Osteoblast (primary cell): ENCODE measurements at regions not wholly inside any gene's neighbourhood (a gene's known extent, or its start where the extent isn't known, plus 50 kb on each side); places are given as distances from the start of the nearest gene placed in this dataset.

ENCODE experiments used
- DNase-seq: peaks from one replicate; pipeline ENCODE4 v3.0.0; 2011; ENCODE audit warnings: low spot score, mixed read lengths; ENCODE audit not compliant: insufficient read length; ENCODE audit errors: missing footprints
- H2AFZ ChIP-seq: 2 replicates; pipeline ENCODE4 v1.6.0; 2011; ENCODE audit warnings: mild to moderate bottlenecking, low read length
- H3K27ac ChIP-seq: 2 replicates; pipeline ENCODE4 v1.5.1; 2011; ENCODE audit warnings: mild to moderate bottlenecking, low read depth, low read length, moderate library complexity
- H3K27me3 ChIP-seq: 2 replicates; pipeline ENCODE4 v1.6.0; 2012; ENCODE audit warnings: mild to moderate bottlenecking, control low read depth, inconsistent platforms, low read length, moderate library complexity; ENCODE audit not compliant: insufficient read depth
- H3K36me3 ChIP-seq: 2 replicates; pipeline ENCODE4 v1.5.1; 2011; ENCODE audit warnings: mild to moderate bottlenecking, low read length, control low read depth, moderate library complexity; ENCODE audit not compliant: insufficient read depth
- H3K4me1 ChIP-seq: 2 replicates; pipeline ENCODE4 v1.5.1; 2011; ENCODE audit warnings: mild to moderate bottlenecking, low read length, control low read depth, moderate library complexity; ENCODE audit not compliant: insufficient read depth
- H3K4me2 ChIP-seq: 2 replicates; pipeline ENCODE4 v1.6.0; 2011; ENCODE audit warnings: mild to moderate bottlenecking, low read length; ENCODE audit not compliant: insufficient read depth
- H3K4me3 ChIP-seq: fragments of 200-600 bp; sonication (generic); 3 replicates; pipeline ENCODE4 v1.5.1; 2012; ENCODE audit warnings: mild to moderate bottlenecking, low read length, inconsistent platforms; ENCODE audit not compliant: insufficient read depth
- H3K79me2 ChIP-seq: 2 replicates; pipeline ENCODE4 v1.6.0; 2012; ENCODE audit warnings: mild to moderate bottlenecking, low read length, control low read depth, inconsistent platforms; ENCODE audit not compliant: insufficient read depth
- H3K9me3 ChIP-seq: 2 replicates; pipeline ENCODE4 v1.5.1; 2011; ENCODE audit warnings: low read depth, low read length, control low read depth
- H4K20me1 ChIP-seq: 2 replicates; pipeline ENCODE4 v1.6.0; 2012; ENCODE audit warnings: mild to moderate bottlenecking, low read length, control low read depth; ENCODE audit not compliant: insufficient read depth
- TF ChIP-seq, protein P1 (sequence below): IDR thresholded peaks from 2 replicates; pipeline ENCODE4 v1.5.1; 2011; ENCODE audit warnings: mild to moderate bottlenecking, low read depth, low read length, moderate library complexity; ENCODE audit errors: extremely low read depth

DNA sequence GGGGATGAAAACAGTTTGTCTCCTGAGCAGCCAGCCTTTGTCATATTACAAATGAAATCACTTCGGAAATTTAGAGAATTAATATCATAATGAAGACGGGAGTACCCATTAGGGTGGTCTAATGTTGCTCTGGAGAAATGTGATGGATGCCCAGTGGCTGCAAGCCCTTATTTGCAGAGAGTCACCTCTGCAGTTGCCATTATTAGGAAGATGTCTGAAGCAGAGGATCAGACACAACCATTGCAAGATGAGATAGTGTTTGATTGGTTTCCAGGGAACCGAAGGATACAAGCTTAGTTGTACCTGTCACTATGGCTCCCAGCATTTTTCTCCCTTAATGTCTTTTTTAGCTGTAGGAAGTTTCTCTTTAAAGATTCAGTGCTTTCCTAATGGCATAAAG, 272.4 kb downstream of the FIGN start:
- H3K4me2 ChIP-seq: no peak overlapping the region
- H3K4me3 ChIP-seq: no peak overlapping the region
- DNase-seq: no peak
- H3K27ac ChIP-seq: no peak overlapping the region
- no peak overlapping the region for H2AFZ ChIP-seq
- H4K20me1 ChIP-seq: no peaks in the 10 kb centered on the region
- H3K27me3 ChIP-seq: peaks cover 10% of the 10 kb centered on the region
- TF ChIP-seq, protein P1, sequence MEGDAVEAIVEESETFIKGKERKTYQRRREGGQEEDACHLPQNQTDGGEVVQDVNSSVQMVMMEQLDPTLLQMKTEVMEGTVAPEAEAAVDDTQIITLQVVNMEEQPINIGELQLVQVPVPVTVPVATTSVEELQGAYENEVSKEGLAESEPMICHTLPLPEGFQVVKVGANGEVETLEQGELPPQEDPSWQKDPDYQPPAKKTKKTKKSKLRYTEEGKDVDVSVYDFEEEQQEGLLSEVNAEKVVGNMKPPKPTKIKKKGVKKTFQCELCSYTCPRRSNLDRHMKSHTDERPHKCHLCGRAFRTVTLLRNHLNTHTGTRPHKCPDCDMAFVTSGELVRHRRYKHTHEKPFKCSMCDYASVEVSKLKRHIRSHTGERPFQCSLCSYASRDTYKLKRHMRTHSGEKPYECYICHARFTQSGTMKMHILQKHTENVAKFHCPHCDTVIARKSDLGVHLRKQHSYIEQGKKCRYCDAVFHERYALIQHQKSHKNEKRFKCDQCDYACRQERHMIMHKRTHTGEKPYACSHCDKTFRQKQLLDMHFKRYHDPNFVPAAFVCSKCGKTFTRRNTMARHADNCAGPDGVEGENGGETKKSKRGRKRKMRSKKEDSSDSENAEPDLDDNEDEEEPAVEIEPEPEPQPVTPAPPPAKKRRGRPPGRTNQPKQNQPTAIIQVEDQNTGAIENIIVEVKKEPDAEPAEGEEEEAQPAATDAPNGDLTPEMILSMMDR: no peak
- no peaks in the 10 kb centered on the region for H3K79me2 ChIP-seq
- H3K9me3 ChIP-seq: no peaks in the 10 kb centered on the region
- no peaks in the 10 kb centered on the region for H3K36me3 ChIP-seq
- H3K4me1 ChIP-seq: no peaks in the 10 kb centered on the region

DNA sequence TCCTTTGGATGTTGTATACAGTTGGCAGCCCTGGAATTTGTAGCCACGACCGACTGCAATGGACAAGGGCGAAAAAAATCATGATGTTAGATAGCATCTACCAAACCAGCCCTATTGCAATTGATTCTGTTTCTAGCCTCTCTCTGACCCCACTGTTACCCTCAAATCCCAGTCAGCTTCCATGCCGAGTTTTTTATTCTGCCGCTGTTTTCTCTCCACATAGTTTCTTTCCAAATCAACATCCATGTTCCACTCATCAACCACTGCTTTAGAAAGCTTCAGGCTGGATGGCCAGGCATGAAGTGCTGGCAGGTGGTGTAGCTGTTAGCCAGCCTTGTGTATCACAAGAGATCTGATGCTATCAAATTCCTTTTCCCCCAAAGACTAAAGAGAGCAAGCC, 272.8 kb downstream of the FIGN start:
- no peak overlapping the region for H3K4me3 ChIP-seq
- H3K79me2 ChIP-seq: no peaks in the 10 kb centered on the region
- no peaks in the 10 kb centered on the region for H3K9me3 ChIP-seq

GRCh38 chr2:163459986-163460385, 275.8 kb downstream of the FIGN start:
- no peak for DNase-seq
- Histone ChIP-seq H3K4me3 (no peak overlapping the region), H3K4me1 (no peaks in the 10 kb centered on the region), H4K20me1 (no peaks in the 10 kb centered on the region), H3K27me3 (no peaks in the 10 kb centered on the region), H3K27ac (no peak overlapping the region), H3K9me3 (no peaks in the 10 kb centered on the region), H3K4me2 (no peak overlapping the region), H3K79me2 (no peaks in the 10 kb centered on the region), H2AFZ (no peak overlapping the region), H3K36me3 (no peaks in the 10 kb centered on the region)
- TF ChIP-seq, protein P1: no peak

More for the DNA sequence above, 272.8 kb downstream of the FIGN start:
- Histone ChIP-seq H2AFZ (no peak overlapping the region), H3K27ac (no peak overlapping the region), H4K20me1 (no peaks in the 10 kb centered on the region), H3K36me3 (no peaks in the 10 kb centered on the region), H3K4me1 (no peaks in the 10 kb centered on the region), H3K4me2 (no peak overlapping the region), H3K27me3 (peaks cover 10% of the 10 kb centered on the region)
- no peak for DNase-seq
- TF ChIP-seq, protein P1: no peak

DNA sequence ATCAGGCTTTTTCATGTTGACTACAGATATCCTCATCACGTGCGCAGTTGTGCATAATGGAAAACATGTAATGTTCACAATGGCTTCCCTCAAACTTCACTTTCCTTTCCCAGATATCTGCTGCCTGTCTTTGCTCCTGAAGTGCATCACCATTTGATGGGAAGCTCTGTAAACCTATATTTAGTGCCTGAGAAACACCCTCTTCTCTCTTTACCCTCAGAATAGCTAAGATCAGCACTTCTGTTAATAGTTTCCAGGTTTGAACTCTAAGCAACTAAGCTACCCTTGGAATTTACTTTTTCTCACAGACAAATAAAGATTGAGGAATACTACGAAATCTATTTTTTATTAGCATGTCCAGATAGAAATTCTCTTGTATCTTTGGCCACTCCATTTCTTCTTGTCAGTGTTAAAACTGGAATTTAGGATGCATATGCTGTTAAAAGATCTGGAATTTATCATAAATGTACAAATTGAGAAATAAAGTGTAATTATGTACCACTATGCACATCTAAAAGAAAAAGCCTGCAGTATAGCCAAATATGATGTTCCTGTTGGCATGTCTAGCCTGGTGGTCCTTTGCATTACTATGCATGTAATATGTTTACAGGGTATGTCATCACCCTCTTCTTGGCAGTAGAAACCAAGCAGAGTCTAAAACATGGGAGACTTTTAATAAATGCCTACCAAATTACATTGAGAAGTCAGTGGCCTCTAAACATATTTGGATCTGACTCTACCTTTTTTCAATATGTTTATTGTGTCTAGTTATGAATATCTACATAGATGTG, 278.7 kb downstream of the FIGN start:
- Histone ChIP-seq H3K4me2 (no peak overlapping the region), H2AFZ (no peak overlapping the region), H4K20me1 (no peaks in the 10 kb centered on the region), H3K27me3 (no peaks in the 10 kb centered on the region), H3K4me3 (no peak overlapping the region), H3K4me1 (no peaks in the 10 kb centered on the region), H3K9me3 (no peaks in the 10 kb centered on the region), H3K79me2 (no peaks in the 10 kb centered on the region), H3K27ac (no peak overlapping the region), H3K36me3 (no peaks in the 10 kb centered on the region)
- no peak for DNase-seq
- TF ChIP-seq, protein P1: no peak
